HG03139 (cell line): ENCODE measurements at regions not wholly inside any gene's neighbourhood (a gene's known extent, or its start where the extent isn't known, plus 50 kb on each side); places are given as distances from the start of the nearest gene placed in this dataset.

Experiments
- ATAC-seq: cut with Tn5 transposase; IDR thresholded peaks from one replicate; pipeline ENCODE4 v1.9.1; 2021; ENCODE audit not compliant: unreplicated experiment

GRCh38 chr3:3578718-3579117 lies 220.5 kb upstream of the LRRN1 start:
- ATAC-seq: no peak

GRCh38 chr3:3577823-3578222 lies 221.4 kb upstream of the LRRN1 start:
- ATAC-seq: no peak

- no peak for ATAC-seq
Observed at GRCh38 chr3:3573341-3573740, 225.9 kb upstream of the LRRN1 start.

GRCh38 chr3:3560591-3561311 lies 238.5 kb upstream of the LRRN1 start:
- no peak for ATAC-seq

GRCh38 chr3:3559786-3560185 lies 239.4 kb upstream of the LRRN1 start:
- no peak for ATAC-seq

- no peak for ATAC-seq
Observed at GRCh38 chr3:3556078-3556477, 243.2 kb upstream of the LRRN1 start.

GRCh38 chr3:3553236-3553635 lies 246.0 kb upstream of the LRRN1 start:
- ATAC-seq: no peak

- no peak for ATAC-seq
Observed at GRCh38 chr3:3552761-3553160, 246.5 kb upstream of the LRRN1 start.

- ATAC-seq: no peak
Observed at GRCh38 chr3:3551981-3552380, 247.2 kb upstream of the LRRN1 start.

- no peak for ATAC-seq
Observed at GRCh38 chr3:3545360-3545759, 253.9 kb upstream of the LRRN1 start.

- no peak for ATAC-seq
Observed at GRCh38 chr3:3538451-3538850, 260.8 kb upstream of the LRRN1 start.

- no peak for ATAC-seq
Observed at GRCh38 chr3:3532508-3532907, 266.7 kb upstream of the LRRN1 start.

GRCh38 chr3:3531476-3531875 lies 267.8 kb upstream of the LRRN1 start:
- no peak for ATAC-seq

GRCh38 chr3:3519266-3519665 lies 280.0 kb upstream of the LRRN1 start:
- no peak for ATAC-seq

- ATAC-seq: no peak
Observed at GRCh38 chr3:3516996-3517395, 282.2 kb upstream of the LRRN1 start.

GRCh38 chr3:3516384-3516783 lies 282.8 kb upstream of the LRRN1 start:
- ATAC-seq: no peak

- no peak for ATAC-seq
Observed at GRCh38 chr3:3509665-3510064, 289.6 kb upstream of the LRRN1 start.

- ATAC-seq: no peak
Observed at GRCh38 chr3:3504686-3505085, 294.5 kb upstream of the LRRN1 start.

GRCh38 chr3:3503411-3503810 lies 295.8 kb upstream of the LRRN1 start:
- ATAC-seq: no peak

GRCh38 chr3:3499987-3500386 lies 299.2 kb upstream of the LRRN1 start:
- ATAC-seq: no peak

GRCh38 chr3:3499012-3499562 lies 300.1 kb upstream of the LRRN1 start:
- ATAC-seq: no peak

GRCh38 chr3:3495611-3496010 lies 303.6 kb upstream of the LRRN1 start:
- ATAC-seq: no peak

GRCh38 chr3:3476669-3477068 lies 297.2 kb upstream of the CRBN start:
- no peak for ATAC-seq
